Keratinocyte (primary cell): ENCODE measurements at regions not wholly inside any gene's neighbourhood (a gene's known extent, or its start where the extent isn't known, plus 50 kb on each side); places are given as distances from the start of the nearest gene placed in this dataset.

Source experiments
- DNase-seq: peaks from one replicate; pipeline ENCODE4 v3.0.0-alpha.2; 2011; ENCODE audit warnings: low read depth, missing footprints, low spot score
- FAIRE-seq: peaks from 2 replicates; lab custom pipeline; 2011; peaks lifted over from hg19 to GRCh38; lab: Jason Lieb, UNC
- H2AFZ ChIP-seq: 2 replicates; pipeline ENCODE4 v1.6.0; 2012; ENCODE audit warnings: low read length, control low read depth, inconsistent platforms; ENCODE audit not compliant: control insufficient read depth
- H3K27ac ChIP-seq: 2 replicates; pipeline ENCODE4 v1.5.1; 2011; ENCODE audit warnings: low read length; ENCODE audit not compliant: control insufficient read depth, insufficient read depth
- H3K27me3 ChIP-seq: 3 replicates; pipeline ENCODE4 v1.6.0; 2011; ENCODE audit warnings: low read length; ENCODE audit not compliant: control insufficient read depth, insufficient read depth; ENCODE audit errors: extremely low read depth
- H3K36me3 ChIP-seq, 2 experiments: 2 replicates in 1 of 2; 3 replicates in 1 of 2; pipeline ENCODE4 v1.5.1; 2011; ENCODE audit warnings: low read length in 2 of 2, mild to moderate bottlenecking in 1 of 2; ENCODE audit not compliant: control insufficient read depth in 2 of 2, insufficient read depth in 2 of 2; ENCODE audit errors: extremely low read depth in 1 of 2
- H3K4me1 ChIP-seq: 3 replicates; pipeline ENCODE4 v1.5.1; 2011; ENCODE audit warnings: low read length; ENCODE audit not compliant: control insufficient read depth, insufficient read depth; ENCODE audit errors: extremely low read depth
- H3K4me2 ChIP-seq: 3 replicates; pipeline ENCODE4 v1.6.0; 2011; ENCODE audit warnings: low read depth, low read length; ENCODE audit not compliant: control insufficient read depth, insufficient read depth; ENCODE audit errors: extremely low read depth
- H3K4me3 ChIP-seq, 3 experiments: fragments of 200-600 bp in 1 of 3; sonication (generic) in 1 of 3; 2 replicates in 2 of 3; 3 replicates in 1 of 3; pipeline ENCODE4 v1.5.1; 2011 to 2016; ENCODE audit warnings: low read length in 3 of 3, mild to moderate bottlenecking in 3 of 3, control low read depth in 2 of 3, inconsistent platforms in 1 of 3, low read depth in 1 of 3, mixed read lengths in 1 of 3, mixed run types in 1 of 3, moderate library complexity in 1 of 3; ENCODE audit not compliant: control insufficient read depth in 2 of 3, insufficient read depth in 2 of 3; ENCODE audit errors: extremely low read depth in 1 of 3
- H3K79me2 ChIP-seq: 2 replicates; pipeline ENCODE4 v1.6.0; 2012; ENCODE audit warnings: low read length; ENCODE audit not compliant: control insufficient read depth, insufficient read depth
- H3K9ac ChIP-seq: 3 replicates; pipeline ENCODE4 v1.6.0; 2011; ENCODE audit warnings: low read length; ENCODE audit not compliant: control insufficient read depth, insufficient read depth; ENCODE audit errors: extremely low read depth
- H3K9me1 ChIP-seq: 3 replicates; pipeline ENCODE4 v1.6.0; 2011; ENCODE audit warnings: low read length; ENCODE audit not compliant: control insufficient read depth, insufficient read depth; ENCODE audit errors: extremely low read depth
- H3K9me3 ChIP-seq: 2 replicates; pipeline ENCODE4 v1.5.1; 2012; ENCODE audit warnings: low read depth, low read length; ENCODE audit not compliant: control insufficient read depth
- H4K20me1 ChIP-seq: 3 replicates; pipeline ENCODE4 v1.6.0; 2011; ENCODE audit warnings: low read length; ENCODE audit not compliant: control insufficient read depth, insufficient read depth; ENCODE audit errors: extremely low read depth
- EZH2 ChIP-seq: IDR thresholded peaks from one replicate; pipeline ENCODE4 v1.6.1; 2012; ENCODE audit warnings: inconsistent platforms, mild to moderate bottlenecking, low read length, moderate library complexity
- dilution Hi-C: fragments of 300-500 bp; cut with MboI; formaldehyde crosslinking; loops from one replicate; pipeline ENCODE4 v1.7.0; 2020; ENCODE audit warnings: low sequenced_read_pairs; ENCODE audit not compliant: extremely low pct_ligation_motif_present
- TF ChIP-seq, protein P1 (sequence below), 3 experiments: IDR thresholded peaks in 1 of 3; conservative IDR thresholded peaks in 1 of 3; optimal IDR thresholded peaks in 1 of 3; 2 replicates in 2 of 3; 3 replicates in 1 of 3; pipeline versions ENCODE3 to v1.5.1; 2011; ENCODE audit warnings: low read length in 3 of 3, mild to moderate bottlenecking in 3 of 3, moderate library complexity in 2 of 3, control low read depth in 1 of 3, inconsistent platforms in 1 of 3; ENCODE audit not compliant: insufficient read depth in 2 of 3; ENCODE audit errors: extremely low read depth in 1 of 3

DNA sequence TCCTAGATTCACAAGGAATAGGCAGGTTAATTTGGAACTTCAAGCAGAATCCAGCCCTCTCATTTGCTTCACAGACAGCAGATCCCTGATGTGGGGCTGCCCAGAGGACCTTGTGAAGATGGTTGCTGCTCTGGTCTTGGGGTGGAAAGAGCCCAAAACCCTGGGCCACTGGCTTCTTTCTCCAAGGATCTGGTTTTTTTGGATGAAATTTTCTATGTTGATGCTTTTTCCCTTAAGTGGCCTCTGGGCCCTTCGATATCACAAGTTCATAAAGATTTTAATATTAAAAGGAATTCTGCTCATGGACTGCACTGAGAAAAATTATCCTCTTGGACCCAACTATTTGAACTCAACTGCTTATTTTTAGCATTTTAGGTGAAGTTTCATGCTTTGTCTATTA is 421.1 kb downstream of the KLF5 start:
- H3K4me3 ChIP-seq, result no peak overlapping the region
- no peaks in the 10 kb centered on the region for H3K9me1 ChIP-seq
- TF ChIP-seq, protein P1, sequence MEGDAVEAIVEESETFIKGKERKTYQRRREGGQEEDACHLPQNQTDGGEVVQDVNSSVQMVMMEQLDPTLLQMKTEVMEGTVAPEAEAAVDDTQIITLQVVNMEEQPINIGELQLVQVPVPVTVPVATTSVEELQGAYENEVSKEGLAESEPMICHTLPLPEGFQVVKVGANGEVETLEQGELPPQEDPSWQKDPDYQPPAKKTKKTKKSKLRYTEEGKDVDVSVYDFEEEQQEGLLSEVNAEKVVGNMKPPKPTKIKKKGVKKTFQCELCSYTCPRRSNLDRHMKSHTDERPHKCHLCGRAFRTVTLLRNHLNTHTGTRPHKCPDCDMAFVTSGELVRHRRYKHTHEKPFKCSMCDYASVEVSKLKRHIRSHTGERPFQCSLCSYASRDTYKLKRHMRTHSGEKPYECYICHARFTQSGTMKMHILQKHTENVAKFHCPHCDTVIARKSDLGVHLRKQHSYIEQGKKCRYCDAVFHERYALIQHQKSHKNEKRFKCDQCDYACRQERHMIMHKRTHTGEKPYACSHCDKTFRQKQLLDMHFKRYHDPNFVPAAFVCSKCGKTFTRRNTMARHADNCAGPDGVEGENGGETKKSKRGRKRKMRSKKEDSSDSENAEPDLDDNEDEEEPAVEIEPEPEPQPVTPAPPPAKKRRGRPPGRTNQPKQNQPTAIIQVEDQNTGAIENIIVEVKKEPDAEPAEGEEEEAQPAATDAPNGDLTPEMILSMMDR (optimal IDR thresholded peaks at IDR 0.05 in 1 of 3, IDR thresholded peaks at IDR 0.05 in 1 of 3, conservative IDR thresholded peaks at IDR 0.05 in 1 of 3; ENCODE audit: extremely low read depth in 1 of 3, insufficient read depth in 2 of 3, low read length in 3 of 3), result no peak
- TF ChIP-seq EZH2, result no peak
- no peak for DNase-seq
- H3K27ac ChIP-seq, result no peak overlapping the region
- H3K4me1 ChIP-seq, result no peaks in the 10 kb centered on the region
- dilution Hi-C loops, result no loop called here
- H3K9me3 ChIP-seq, result no peaks in the 10 kb centered on the region
- H3K9ac ChIP-seq, result no peak overlapping the region
- no peaks in the 10 kb centered on the region for H3K36me3 ChIP-seq
- H3K79me2 ChIP-seq, result no peaks in the 10 kb centered on the region
- H2AFZ ChIP-seq, result no peak overlapping the region
- H3K27me3 ChIP-seq, result no peaks in the 10 kb centered on the region
- no peaks in the 10 kb centered on the region for H4K20me1 ChIP-seq
- no peak for FAIRE-seq
- H3K4me2 ChIP-seq, result no peak overlapping the region

DNA sequence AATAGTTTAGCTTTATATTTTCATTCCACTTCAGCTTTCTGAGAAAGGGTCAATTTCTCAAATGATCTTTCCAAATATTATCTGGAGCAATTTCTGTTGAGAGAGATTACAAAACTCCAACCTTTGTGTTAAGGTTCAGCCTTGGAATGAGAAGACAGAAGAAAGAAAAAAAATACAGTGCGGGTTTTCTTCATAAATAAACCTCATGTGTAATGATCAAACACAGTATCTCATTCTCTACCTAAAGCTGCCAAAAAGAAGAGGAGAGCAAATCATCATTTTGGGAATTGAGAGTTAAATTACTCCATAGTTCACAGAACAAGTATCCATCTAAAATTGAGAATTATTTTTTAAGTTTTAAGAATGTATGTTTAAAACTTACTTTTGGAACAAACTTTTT is 420.5 kb downstream of the KLF5 start:
- Histone ChIP-seq H3K4me1 (no peaks in the 10 kb centered on the region), H4K20me1 (no peaks in the 10 kb centered on the region), H3K36me3 (no peaks in the 10 kb centered on the region), H2AFZ (no peak overlapping the region), H3K27me3 (no peaks in the 10 kb centered on the region), H3K27ac (no peak overlapping the region), H3K4me2 (no peak overlapping the region), H3K9me3 (no peaks in the 10 kb centered on the region), H3K79me2 (no peaks in the 10 kb centered on the region), H3K9ac (no peak overlapping the region), H3K4me3 (no peak overlapping the region), H3K9me1 (no peaks in the 10 kb centered on the region)
- dilution Hi-C loops, result no loop called here
- no peak for DNase-seq
- TF ChIP-seq, protein P1 (optimal IDR thresholded peaks at IDR 0.05 in 1 of 3, IDR thresholded peaks at IDR 0.05 in 1 of 3, conservative IDR thresholded peaks at IDR 0.05 in 1 of 3; ENCODE audit: extremely low read depth in 1 of 3, insufficient read depth in 2 of 3, low read length in 3 of 3), result no peak
- no peak for TF ChIP-seq EZH2
- no peak for FAIRE-seq
